HG03039 (cell line): ENCODE measurements at regions not wholly inside any gene's neighbourhood (a gene's known extent, or its start where the extent isn't known, plus 50 kb on each side); places are given as distances from the start of the nearest gene placed in this dataset.

Source experiments
- ATAC-seq: cut with Tn5 transposase; IDR thresholded peaks from one replicate; pipeline ENCODE4 v1.9.1; 2021; ENCODE audit warnings: mild to moderate bottlenecking, moderate library complexity; ENCODE audit not compliant: unreplicated experiment

DNA sequence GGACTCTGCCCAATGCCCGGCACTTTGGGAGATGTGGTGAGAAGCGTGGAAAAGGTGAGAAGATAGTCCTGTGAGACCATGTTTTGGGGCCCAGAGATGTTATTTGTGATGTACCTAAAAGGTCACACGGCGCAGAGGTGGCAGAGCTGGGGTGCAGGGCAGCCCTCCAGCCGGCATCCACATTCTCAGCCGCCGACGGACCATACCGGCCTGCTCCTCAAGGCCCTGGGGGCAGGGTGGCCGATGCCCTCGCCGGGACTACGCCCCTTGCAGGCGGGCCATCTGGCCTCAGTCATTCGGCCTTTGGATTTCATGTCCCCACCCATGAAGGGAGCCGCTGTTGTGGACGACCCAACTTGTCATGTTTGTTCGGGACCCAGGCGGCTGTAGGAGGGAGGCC is 131.4 kb upstream of the GSE1 start:
- ATAC-seq, result no peak

DNA sequence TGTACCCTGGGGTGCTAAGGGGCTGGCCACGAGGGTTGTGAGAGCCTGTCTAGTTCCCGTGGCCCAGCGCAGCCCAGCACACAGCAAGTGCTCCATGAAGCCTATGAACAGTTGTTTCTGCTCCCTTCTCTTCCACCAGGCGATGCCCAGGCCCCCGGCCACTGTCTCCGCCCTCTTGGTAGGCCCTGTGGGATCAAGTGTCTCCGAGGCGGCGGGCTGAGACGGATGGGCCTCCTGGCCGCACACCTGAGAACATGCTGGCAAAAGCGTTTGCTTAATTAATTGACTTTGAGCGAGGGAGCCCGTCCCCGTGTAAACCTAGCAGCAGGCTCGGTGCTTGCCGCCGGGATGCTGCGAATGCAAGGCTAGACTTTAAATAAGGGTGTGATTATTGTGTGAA is 129.7 kb upstream of the GSE1 start:
- no peak for ATAC-seq

DNA sequence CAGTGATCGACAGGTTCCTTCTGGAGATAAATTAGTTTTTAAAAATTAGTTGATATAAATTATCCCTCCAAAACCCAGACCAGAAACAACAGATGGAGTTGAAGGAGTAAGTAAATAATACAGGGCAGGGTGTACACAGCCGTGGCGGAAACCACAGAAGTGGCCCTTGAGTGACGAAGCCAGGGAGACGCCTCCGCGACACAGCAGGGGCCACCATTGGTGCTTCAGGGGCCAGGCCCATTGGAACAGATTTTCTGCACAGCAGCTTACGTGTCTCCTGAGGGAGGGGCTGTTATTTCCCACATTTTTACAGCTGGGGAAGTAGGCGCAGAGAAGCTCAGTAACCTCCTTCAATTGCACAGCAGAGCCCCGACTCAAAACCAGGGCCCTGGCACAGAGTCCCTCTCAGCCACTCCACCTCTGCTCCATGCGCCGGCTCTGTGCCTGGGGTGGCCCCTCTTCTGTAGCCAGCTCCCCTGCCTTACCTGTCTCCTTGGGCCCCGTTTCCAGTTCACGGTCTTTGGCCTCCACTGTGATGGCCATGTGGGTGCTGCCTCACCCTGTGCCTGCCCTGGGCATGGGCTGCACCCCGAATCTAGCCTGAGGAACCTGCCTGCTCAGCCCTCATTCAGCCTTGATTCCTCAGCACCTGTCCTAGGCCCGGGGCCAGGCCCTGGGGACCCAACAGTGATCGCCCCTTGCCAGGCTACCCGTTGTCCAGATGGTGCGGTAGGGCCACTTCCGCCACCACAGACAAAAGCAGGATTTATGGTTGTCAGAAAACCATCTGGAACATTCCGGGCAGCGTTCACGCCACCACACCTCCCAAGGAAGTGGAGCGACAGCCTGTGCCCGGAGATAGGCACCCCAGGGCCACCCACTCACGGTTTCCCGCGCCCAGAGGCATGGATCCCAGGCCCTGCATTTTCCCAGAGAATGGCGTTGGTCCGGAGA is 128.5 kb upstream of the GSE1 start:
- ATAC-seq, result no peak

DNA sequence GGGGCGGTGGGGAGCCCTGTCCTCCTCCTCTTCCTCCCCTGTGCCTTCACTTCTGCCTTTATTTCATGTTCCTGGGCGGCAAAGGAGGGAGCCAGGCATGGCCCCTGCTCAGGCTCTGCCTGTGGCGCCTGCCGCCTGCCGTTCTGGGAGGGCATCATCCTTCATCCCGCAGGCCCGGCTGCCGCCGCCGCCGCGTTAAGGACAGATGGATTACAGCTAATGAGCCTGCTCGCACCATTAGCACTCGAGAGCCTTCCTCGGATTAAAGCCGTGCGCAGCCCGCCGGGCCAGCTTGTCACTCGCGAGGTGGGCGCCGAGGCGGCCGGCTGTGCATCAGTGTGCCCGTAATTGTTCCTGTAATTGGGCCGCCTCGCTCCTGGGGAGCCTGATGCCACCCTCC is 127.7 kb upstream of the GSE1 start:
- ATAC-seq, result no peak

DNA sequence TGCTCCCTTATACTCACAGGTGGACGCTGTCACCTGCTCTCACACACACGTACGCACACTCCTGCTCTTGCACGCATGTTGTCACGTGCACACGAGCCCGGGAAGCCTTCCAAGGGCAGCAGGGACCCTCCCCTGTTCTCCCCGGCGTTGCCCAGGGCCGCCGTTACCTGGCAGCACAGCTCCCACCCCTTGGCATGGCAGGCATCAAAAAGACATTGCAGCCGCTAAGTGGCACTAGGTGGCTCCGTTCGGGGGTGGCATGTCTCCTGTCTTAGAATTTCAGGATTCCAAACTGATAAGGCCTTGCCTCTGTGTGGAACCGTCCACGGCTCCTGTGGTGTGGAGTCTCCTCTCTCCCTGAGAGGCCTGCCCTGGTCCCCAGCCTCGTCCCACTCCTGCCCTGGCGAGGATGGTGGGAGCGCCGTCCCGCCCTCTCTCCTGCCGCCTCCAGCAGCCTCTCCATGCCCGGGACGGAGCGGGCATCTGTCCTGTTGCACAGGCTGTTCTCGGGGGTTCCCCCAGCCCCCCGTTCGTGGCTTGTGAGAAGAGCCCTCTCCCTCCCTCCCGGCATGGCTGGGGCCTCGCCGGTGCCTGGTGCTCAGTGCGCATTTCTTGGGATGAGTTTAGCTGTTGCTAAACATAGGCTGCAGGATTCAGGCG is 126.7 kb upstream of the GSE1 start:
- no peak for ATAC-seq

- no peak for ATAC-seq
These were observed 124.7 kb upstream of the GSE1 start for GRCh38 chr16:85488414-85488813.

DNA sequence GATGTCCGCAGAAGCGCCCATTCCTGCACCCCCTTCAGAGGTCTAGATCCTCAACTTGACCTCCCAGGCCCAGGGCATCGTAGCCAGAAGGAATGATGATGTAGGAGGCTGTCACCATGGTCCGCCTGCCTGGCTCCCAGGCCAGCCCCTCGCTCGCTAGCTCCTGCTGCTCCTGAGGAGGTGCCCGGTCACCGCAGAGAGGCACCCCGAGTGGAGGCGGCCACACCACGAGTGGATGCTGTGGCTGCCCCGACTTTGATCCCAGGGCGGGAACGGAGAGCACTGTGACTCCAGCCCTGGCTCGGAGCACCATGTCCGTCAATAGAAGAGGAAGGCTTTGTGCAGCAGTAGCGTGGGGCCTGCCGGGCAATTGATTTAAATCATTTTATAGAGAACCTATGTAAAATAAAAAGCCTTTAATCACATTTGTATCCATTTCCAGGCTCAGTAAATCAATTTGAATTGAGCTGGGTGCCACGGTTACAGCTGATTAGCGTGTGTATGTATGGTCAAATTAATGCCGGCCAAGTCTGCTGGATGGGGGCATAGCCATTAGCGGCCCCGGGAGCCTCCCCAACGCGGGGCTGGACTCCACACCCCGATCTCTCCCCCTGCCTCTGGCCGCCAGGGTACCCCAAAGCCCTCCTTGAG is 122.6 kb upstream of the GSE1 start:
- no peak for ATAC-seq

- ATAC-seq, result no peak
These were observed 121.9 kb upstream of the GSE1 start for GRCh38 chr16:85491058-85491771.

GRCh38 chr16:85491798-85492294 is 121.3 kb upstream of the GSE1 start:
- ATAC-seq, result no peak

DNA sequence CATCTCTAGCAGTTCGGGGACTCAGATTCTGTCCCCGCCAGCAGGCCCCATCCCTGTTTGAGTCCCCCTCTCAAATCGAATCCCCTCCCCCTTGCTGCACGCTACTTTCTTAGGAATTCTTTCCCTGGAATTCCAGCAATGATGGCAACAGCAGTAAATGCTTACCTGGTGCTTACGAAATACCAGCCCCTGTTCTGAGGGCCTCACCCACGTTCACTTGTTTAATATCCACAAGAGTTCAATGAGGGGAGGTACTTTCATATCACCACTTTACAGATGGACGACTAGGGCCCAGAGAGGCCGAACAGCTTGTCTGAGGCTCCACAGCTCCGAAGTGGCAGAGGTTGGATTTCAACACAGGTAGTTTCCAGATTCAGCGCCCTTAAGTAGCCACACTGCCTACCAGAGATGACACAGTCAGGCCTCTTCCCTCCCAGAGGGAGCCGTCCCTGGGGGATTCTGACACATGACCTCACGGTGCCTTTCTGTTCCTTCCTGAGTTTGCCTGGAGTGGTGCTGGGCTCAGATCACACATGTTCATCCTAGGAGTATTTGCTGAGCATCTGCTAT is 120.7 kb upstream of the GSE1 start:
- ATAC-seq, result no peak

DNA sequence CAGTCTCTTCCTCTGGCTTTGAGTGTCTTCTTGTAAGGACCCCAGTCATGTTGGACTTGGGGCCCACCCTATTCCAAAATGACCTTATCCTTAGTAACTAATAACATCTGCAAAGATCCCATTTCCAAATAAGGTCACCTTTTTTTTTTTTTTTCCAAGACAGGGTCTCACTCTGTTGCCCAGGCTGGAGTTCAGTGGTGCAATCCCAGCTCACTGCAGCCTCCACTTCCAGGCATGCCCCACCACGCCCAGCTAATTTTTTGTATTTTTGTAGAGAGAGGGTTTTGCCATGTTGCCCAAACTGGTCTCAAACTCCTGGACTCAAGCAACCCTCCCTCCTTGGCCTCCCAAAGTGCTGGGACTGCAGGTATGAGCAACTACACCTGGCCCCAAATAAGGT is 118.8 kb upstream of the GSE1 start:
- no peak for ATAC-seq

DNA sequence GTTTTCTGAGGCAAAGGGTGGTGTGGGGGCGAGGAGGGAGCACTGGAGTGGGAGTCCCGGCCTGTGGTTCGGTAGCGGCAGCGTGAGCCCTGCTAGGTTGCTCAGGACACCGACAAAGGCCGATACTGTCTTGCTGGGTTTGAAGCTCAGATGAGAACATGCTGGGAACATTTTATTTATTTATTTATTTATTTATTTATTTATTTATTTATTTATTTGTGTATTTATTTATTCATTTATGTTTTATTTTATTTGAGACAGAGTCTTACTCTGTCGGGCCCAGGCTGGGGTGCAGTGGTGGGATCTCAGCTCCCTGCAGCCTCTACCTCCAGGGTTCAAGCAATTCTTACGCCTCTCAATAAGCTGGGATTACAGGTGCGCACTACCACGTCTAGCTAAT is 117.9 kb upstream of the GSE1 start:
- no peak for ATAC-seq

GRCh38 chr16:85495823-85496538 is 117.1 kb upstream of the GSE1 start:
- ATAC-seq, result no peak

DNA sequence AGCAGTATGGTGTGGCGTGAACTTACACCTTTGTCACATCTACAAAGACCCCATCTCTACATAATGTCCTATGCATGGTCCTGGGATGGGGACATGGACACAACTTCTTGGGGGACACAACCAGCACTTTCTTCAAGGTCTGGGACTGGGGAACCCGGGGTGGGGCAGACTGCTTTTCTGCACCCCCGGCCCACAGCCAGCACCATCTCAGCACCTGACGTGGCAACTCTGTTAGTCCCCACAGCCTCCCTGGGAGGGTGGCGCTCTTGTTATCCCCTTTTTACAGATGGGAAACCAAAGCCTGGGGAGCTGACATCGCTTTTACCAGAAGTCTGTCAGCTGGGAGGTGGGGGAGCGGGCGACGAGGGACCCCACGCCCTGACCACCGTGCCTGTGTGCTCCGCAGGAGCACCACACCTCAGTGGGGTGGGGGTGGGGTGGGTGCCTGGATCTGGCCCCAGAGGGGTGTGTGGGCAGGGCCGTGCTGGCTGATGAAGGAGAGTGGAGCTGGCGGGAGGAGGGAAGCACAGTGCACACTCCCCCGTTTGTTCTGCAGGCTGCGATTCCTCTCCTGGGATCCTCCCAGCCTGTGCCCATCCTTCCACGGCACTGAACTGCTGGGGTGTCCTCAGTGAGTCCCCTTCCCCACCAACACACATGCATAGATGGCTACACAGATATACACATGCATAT is 115.4 kb upstream of the GSE1 start:
- no peak for ATAC-seq

DNA sequence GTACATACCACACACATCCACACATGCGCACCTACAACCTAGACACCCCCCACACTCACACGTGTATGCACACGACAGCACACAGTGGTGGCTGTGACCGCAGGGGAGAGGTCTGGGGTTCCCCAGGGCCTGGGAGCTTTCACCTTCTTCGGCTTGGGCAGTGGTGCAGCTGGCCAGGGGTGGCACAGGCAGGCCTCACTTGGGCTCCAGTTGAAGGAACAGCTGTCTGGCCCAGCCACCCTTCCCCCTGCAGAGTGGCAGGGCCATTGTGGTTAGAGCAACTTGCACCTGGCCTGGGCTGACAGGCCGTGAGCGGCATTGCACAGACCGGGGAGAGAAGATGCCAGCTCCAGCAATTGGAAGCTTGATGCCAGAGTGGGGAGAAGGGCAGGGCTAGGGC is 114.5 kb upstream of the GSE1 start:
- no peak for ATAC-seq

DNA sequence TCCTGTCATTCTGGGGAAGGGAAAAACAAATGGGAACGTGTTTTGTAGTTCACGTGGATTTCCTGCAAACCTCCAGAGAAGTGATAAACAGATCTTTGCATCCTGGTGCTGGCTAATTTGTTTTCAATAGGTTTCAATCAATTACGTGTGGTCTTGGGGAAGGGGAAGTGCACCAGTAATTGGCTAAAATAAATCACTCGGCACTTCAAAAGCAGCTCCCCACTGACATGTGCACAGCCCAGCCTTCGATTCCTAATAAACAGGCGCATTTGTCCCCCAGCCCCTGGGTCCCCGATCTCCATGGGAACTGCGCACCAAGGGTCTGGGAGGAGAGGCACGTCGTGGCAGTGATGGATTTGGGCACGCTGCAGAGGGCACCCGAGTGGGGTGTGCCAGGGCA is 112.9 kb upstream of the GSE1 start:
- ATAC-seq, result no peak

GRCh38 chr16:85501900-85502299 is 111.2 kb upstream of the GSE1 start:
- ATAC-seq, result no peak

DNA sequence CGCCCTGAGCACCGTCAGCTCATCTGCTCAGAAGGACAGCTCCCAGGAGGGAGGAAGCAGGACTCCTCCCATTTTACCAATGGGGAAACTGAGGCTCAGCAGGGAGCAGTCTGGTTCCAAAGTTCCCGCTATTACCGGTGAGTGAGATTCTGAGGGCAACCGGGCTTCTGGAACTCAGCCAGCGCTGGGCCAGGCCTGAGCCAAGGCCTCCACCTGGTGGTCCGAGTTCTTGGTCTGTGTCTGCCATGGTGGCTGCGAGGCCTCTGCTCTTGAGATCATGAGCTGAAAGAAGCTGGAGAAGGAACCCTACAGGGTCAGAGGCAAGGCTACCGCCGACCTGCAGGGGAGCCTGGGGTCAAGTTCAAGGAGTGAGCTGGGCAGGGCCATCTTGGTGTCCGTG is 110.8 kb upstream of the GSE1 start:
- no peak for ATAC-seq

DNA sequence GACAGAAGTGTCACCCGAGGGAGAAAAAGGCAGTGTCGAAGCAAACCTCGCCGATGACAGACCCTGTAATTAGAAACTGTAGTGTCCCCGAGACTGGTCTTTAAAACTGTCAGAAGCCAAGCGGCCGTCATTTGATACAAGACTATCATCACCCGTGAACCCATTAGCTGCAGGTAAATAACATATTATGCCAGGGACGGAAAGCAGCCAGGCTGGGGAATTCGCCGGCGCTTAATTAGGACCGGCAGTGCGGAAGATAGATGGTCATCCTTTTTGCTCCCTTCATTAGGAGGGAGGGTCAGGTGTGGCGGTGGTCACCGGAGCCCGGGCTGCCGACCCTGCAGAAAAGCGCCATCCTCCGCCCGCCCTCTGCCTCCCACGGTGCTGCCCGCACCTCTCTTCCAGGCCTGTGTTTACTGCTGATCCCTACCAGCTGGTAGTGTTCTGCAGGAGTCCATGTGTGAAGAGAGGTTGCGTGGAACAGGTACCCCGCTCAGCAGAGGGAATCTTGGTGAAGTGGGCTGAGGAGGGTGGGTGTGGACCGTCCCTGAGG is 109.4 kb upstream of the GSE1 start:
- no peak for ATAC-seq
